Activated naive CD4-positive, alpha-beta T cell treated with Interleukin-2 at 50 U/mL for 16 hours (primary cell): ENCODE measurements at regions not wholly inside any gene's neighbourhood (a gene's known extent, or its start where the extent isn't known, plus 50 kb on each side); places are given as distances from the start of the nearest gene placed in this dataset.

Experiments used
- DNase-seq: peaks from one replicate; pipeline ENCODE4 v3.0.0-alpha.2; 2020

DNA sequence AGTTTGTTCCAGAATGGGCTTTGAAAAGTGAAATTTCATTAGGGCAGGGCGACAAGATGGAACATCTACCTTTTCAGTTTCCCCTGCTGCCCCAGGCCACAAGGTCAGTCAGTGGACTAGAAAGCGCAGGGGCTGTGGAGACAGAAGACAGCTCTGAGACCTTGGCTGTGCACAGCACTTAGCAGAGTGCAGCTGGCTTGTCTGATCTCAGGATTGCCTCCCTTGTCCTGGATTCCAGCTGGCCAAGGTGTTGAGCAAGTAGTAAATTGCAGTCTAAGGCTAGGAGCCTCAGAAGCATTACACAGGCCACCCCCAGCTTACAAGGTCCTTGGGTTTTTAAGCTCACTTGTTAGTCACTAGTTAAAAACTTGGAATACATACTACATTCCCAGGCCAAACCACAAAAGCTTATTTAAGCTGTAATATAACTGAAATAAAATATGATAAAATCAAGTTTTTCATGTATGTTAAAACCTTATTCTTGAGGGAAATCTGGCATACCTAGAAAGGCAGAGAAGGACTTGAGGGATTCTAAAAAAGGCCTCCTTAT lies 67.3 kb upstream of the NPY start:
- no peak for DNase-seq

- DNase-seq = no peak
Measured at GRCh38 chr7:24221500-24221899, 62.5 kb upstream of the NPY start.

GRCh38 chr7:24227068-24227467 lies 56.9 kb upstream of the NPY start:
- no peak for DNase-seq

GRCh38 chr7:24227603-24228359 lies 56.2 kb upstream of the NPY start:
- DNase-seq = peak; percentile 6

DNA sequence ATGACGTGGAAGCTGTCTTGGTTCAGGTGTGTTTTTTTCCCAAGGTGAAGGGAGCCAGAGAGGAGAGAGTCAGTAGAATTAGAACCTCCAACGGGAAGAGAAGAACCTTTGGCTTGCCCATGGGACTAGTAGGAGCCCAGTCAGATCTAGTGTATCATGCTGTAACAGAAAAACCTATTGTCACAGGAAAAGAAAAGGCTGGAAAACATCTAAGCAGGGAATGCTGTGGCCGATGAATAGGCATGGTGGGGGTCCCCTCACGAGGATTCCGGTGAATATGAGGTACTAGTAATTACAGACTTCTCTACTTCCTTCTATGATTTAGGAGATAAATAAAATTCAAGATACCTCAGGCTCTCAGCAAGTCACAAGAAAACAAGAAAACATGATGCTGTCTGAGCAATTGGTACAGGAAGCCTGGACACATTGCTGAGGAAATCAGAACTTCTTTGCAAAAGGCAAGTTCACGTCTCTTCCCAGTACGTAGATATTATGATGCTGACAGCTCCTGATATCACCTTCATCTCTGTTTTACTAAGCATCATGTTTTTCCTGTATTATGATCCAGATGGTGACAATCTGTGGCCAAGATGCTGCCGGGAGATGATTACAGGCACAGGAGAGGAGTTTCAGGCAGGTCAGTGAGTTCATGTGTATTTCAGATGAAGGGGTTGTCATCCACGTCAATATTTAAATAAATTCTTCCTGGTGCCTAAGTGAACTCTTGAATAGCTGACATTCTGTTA lies 54.3 kb upstream of the NPY start:
- DNase-seq = no peak

- DNase-seq = no peak
Measured at GRCh38 chr7:24231493-24231892, 52.5 kb upstream of the NPY start.

DNA sequence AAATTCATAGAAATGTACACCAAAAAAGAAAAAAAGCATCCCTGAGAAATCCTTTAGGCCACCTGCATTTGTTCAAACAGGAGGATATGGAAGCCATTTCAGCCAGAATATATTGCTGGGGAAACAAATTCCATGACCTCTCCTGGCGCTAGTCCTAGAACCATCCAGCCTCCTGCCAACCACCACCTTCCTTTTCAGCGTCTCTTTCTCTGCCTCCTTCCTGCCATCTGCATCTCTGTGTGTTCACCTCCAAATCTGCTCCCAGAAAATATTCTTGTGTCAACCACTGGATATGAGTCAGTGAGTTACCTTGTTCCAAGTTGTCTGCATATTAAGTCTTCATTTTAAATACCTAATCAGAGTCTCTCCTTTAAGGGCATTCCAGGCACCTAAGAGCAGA lies 50.6 kb upstream of the NPY start:
- DNase-seq = no peak
